IPS DF 6.9 (cell line): ENCODE measurements at regions not wholly inside any gene's neighbourhood (a gene's known extent, or its start where the extent isn't known, plus 50 kb on each side); places are given as distances from the start of the nearest gene placed in this dataset.
"Not testable (repeated sequence)": the region's sequence is repeated elsewhere in the genome, so short reads cannot be mapped to it uniquely, and the experiment has no call there.

Source experiments
- DNase-seq: peaks from one replicate; pipeline ENCODE4 v3.0.0-alpha.2; 2013; ENCODE audit warnings: low read depth, low spot score
- H3K27ac ChIP-seq: one replicate; pipeline ENCODE4 v1.5.1; 2013; ENCODE audit warnings: low read length, control low read depth
- H3K27me3 ChIP-seq: 2 replicates; pipeline ENCODE4 v1.6.1; 2013; ENCODE audit warnings: mild to moderate bottlenecking, low read length; ENCODE audit not compliant: control insufficient read depth, insufficient read depth
- H3K36me3 ChIP-seq: 2 replicates; pipeline ENCODE4 v1.6.1; 2013; ENCODE audit warnings: low read length; ENCODE audit not compliant: control insufficient read depth, insufficient read depth
- H3K4me1 ChIP-seq: 2 replicates; pipeline ENCODE4 v1.6.1; 2013; ENCODE audit warnings: low read length; ENCODE audit not compliant: control insufficient read depth, insufficient read depth
- H3K4me3 ChIP-seq: 2 replicates; pipeline ENCODE4 v1.5.1; 2013; ENCODE audit warnings: mild to moderate bottlenecking, low read length
- H3K9me3 ChIP-seq: 2 replicates; pipeline ENCODE4 v1.6.1; 2013; ENCODE audit warnings: low read length, inconsistent platforms; ENCODE audit not compliant: control insufficient read depth, insufficient read depth
- WGBS: extraction: QIAGEN DNeasy Blood & Tissue Kit; methylation state at CpG from one replicate; pipeline ENCODE4 v1.1.7; 2013; ENCODE audit warnings: mixed read lengths, missing lambda C conversion rate; ENCODE audit not compliant: insufficient read length, insufficient coverage; 5-methylcytosine and 5-hydroxymethylcytosine counted together

- not testable (repeated sequence) for H3K4me3 ChIP-seq, H3K9me3 ChIP-seq, H3K27ac ChIP-seq, DNase-seq, H3K36me3 ChIP-seq, H3K27me3 ChIP-seq, H3K4me1 ChIP-seq
Observed at GRCh38 chr2:111402450-111402849, 281.7 kb downstream of the BCL2L11 start.

- WGBS: no CpG with 5 or more reads among the region's 2 CpGs
- H3K9me3 ChIP-seq, H3K4me1 ChIP-seq, H3K27ac ChIP-seq, H3K27me3 ChIP-seq, DNase-seq, H3K4me3 ChIP-seq, H3K36me3 ChIP-seq: not testable (repeated sequence)
Observed at GRCh38 chr2:111403287-111403686, 282.6 kb downstream of the BCL2L11 start.

DNA sequence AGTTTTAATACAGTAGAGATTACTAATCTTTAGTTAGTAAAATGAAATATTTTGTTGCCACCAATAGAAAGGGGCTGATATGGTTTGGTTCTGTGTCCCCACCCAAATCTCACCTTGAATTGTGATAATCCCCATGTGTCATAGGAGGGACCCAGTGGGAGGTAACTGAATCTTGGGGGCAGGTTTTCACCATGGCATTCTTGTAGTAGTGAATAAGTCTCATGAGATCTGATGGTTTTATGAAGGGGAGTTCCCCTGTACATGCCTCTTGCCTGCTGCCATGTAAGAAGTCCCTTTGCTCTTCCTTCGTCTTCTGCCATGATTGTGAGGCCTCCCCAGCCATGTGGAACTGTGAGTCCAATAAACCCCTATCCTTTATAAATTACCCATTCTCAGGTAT is 285.9 kb downstream of the BCL2L11 start:
- no CpG with 5 or more reads among the region's 1 CpG for WGBS
- H3K9me3 ChIP-seq, H3K27me3 ChIP-seq, DNase-seq, H3K27ac ChIP-seq, H3K4me1 ChIP-seq, H3K4me3 ChIP-seq, H3K36me3 ChIP-seq: not testable (repeated sequence)

DNA sequence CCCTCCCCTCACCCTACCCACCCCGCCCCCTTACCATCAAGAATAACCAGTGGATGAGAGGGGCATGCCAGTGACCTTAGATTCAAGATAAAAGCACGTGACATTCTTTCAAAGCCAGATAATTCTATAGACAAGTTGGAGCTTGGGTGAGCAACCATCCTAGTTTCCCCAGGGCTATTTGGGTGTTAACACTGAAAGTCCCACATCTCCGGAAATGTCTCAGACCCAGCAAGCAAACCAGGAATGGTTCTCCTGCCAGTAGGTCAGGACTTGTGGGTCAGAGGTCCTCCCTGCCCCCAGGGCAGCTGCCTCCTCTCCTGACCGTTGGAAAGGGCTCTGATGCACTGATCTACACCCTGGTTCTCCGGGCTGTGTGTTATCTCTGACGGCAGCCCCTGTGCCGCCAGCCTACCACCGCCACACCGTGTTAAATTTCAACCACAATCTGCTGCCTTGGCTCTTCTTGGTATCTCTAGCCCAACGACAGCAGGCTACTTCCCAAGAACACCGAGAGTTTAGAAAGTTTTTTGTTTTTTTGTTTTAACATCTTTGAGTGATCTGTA is 287.0 kb downstream of the BCL2L11 start:
- H3K36me3 ChIP-seq, H3K27ac ChIP-seq, H3K9me3 ChIP-seq, H3K4me1 ChIP-seq, DNase-seq, H3K4me3 ChIP-seq, H3K27me3 ChIP-seq: not testable (repeated sequence)
- no CpG with 5 or more reads among the region's 11 CpGs for whole genome bisulfite sequencing

DNA sequence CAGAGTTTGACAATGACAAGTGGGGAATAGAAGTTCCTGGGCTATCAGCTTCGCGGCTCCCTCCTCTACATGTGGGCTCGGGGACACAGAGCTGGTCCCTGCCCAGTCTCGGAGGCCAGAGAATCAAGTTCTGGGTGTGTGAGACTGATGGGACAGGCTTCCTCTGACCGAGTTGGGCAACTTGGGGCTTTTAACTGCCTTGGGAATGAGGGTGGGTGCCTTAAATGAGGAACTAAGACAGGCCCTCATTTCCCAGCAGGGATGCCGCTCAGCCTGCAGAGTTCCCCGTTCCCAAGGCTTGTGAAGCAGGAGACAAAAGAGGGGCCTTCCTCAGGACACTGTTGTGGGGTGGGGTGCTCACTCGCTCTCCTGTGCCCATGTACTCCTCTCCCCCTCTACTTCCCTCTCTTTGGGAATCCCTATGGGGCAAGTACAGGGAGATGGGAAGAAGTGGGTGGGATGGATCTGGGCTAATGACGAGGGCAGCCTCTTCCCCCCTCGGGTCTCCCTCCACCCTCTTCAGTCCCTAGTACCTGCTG is 290.2 kb downstream of the BCL2L11 start:
- not testable (repeated sequence) for H3K27ac ChIP-seq, H3K27me3 ChIP-seq, H3K4me1 ChIP-seq, H3K9me3 ChIP-seq, H3K4me3 ChIP-seq, DNase-seq, H3K36me3 ChIP-seq
- WGBS: no CpG with 5 or more reads among the region's 10 CpGs

DNA sequence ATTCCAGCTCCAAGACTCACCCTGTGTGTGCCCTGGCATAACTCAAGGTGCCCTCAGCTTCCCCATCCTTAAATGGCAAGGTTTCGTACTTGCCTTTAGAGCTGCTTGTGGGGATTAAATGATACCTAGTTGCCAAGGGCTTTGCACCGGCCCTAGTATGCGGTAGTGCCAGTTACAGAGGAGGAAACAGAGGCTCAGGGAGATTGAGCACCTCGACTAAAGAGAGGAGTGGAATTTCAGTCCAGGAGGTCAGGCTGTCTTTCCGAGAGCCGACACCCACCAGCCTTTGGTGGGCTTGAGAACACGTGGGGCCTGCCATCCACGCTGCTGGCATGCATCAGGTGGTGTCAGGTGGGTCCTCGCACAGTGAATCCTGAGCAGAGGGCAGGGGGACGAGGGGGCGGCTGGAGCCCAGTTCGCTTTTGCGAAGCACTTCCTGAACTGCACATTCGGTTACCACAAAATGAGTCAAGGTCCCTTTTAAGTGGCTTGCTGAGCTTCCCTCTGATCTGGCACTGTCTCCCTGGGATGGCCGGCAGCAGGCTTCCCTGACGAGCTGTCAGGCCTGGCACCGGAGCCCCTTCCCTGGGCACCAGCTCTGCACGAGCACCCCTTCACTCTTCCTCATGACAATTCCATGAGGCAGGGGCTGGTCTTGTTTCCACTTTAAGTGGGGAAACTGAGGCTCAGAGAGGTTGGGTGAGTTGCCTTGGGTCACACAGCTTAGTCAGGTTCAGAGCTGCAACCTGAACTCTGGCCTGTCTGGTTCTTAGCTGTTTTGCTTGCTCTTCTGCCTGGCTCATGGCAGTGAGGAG is 291.4 kb downstream of the BCL2L11 start:
- DNase-seq: not testable (repeated sequence)

GRCh38 chr2:111412841-111413650 is 292.3 kb downstream of the BCL2L11 start:
- not testable (repeated sequence) for H3K27ac ChIP-seq, H3K4me1 ChIP-seq, H3K27me3 ChIP-seq, H3K36me3 ChIP-seq, H3K4me3 ChIP-seq, H3K9me3 ChIP-seq, DNase-seq
- no CpG with 5 or more reads among the region's 12 CpGs for WGBS

More for the DNA sequence above, 291.4 kb downstream of the BCL2L11 start:
- H3K9me3 ChIP-seq, H3K4me1 ChIP-seq, H3K27me3 ChIP-seq, H3K27ac ChIP-seq, H3K36me3 ChIP-seq, H3K4me3 ChIP-seq: not testable (repeated sequence)
- no CpG with 5 or more reads among the region's 18 CpGs for WGBS

DNA sequence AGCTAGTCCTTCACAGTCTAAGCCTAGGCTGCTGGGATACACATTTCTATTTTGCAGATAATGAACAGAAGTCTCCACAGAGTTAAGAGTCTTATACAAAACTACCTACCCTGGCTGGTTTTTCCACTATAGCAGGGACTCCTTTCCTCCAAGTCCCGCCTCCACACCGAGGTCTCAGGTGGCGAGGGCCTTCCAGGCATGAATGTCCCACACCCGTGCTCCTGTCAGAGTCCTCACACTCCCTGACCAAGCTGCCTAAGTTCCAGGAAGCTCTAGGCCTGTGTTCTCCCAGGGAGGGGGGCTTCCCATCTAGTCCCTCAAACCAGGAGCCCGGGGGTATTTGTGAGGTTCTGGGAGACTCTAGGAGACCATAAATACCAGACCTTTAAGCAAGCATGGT is 293.2 kb downstream of the BCL2L11 start:
- no CpG with 5 or more reads among the region's 5 CpGs for WGBS
- H3K9me3 ChIP-seq, H3K4me3 ChIP-seq, DNase-seq, H3K4me1 ChIP-seq, H3K36me3 ChIP-seq, H3K27ac ChIP-seq, H3K27me3 ChIP-seq: not testable (repeated sequence)

DNA sequence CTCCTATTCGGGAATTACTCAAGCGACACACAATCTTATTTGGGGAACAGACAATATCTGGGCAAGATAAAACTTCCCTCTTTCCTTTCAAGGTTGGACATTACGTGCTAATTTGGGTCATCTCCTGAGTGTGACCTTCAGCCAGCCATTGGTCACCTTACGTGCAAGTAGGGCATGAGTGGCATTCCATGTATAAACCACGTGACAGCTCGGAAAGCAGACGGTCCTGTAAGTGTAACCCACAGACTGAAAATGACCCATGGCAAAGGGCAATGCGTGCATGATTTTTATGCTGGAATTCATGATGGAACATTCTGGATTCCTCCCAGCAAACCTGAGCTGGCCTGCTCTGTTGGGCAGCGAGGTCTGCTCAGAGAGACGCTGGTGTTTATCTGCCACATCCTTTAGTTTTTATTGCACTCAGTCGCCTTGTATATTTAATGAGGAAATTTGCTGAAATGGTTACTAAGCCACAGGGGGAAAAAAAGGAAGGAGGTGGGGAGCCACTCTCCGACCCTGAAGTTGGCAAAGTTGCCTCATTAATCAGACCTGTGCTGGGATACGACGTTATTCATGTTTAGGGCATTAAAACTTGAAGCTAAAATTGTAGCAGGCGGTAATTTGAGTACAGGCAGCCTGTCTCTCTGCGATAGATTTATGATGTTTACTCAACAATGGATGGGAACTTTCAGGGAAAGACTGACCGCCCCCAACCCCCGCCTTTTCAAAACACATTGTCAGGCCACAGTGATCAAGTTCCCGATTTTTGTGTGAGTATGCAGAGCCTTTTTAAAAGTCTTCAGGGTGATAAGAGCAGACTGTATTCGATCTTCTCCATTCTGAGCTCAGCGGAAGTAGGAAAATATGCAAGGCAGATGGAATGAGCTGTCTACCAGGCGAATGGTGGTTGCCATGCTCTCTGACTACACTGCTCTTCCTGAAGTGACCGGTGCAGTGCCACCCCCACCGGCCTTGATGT is 295.3 kb downstream of the BCL2L11 start:
- WGBS: no CpG with 5 or more reads among the region's 24 CpGs
- H3K27ac ChIP-seq, H3K36me3 ChIP-seq, H3K4me3 ChIP-seq, DNase-seq, H3K4me1 ChIP-seq, H3K27me3 ChIP-seq, H3K9me3 ChIP-seq: not testable (repeated sequence)

DNA sequence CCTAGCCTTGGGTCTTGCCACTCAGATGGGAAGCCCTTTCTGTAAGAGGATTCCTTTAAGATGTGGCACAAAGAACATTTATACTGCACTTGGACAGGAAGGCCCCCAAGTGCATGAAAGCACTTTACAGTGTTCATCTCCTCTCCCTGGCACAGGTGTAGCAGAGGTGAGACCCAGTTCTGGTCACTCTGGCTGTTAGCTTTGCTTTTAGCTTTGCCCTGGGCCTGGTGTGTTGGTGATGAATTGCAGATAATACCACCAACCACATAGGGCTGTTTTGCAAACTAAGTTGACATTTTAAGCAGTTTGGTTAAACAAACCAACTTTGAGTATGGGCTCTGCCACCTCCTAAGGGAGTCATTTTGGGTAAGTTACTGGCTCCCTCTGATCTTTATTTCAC is 296.3 kb downstream of the BCL2L11 start:
- not testable (repeated sequence) for DNase-seq, H3K36me3 ChIP-seq, H3K27ac ChIP-seq, H3K4me1 ChIP-seq, H3K9me3 ChIP-seq, H3K4me3 ChIP-seq, H3K27me3 ChIP-seq
